ENCODE measurements at regions not wholly inside any gene's neighbourhood (a gene's known extent, or its start where the extent isn't known, plus 50 kb on each side); places are given as distances from the start of the nearest gene placed in this dataset.
A peak's percentile ranks its signal among the peaks of the same experiment; 100 is the strongest.

- WGBS, 2 donors: 60 to 71% methylated on average over 2 of the region's 2 CpGs
- ATAC-seq (no peak), DNase-seq (no peak)
- peaks cover 0 to under 1% (median 0%) of the 10 kb centered on the region in 3 donors for H3K9me3 ChIP-seq
- no peaks in the 10 kb centered on the region for H3K27me3 ChIP-seq
- peaks cover 10% of the 10 kb centered on the region for H3K4me1 ChIP-seq
- intact Hi-C loops (cut with DNase I): no loop called here
- H3K4me3 ChIP-seq: no peak overlapping the region
- H3K27ac ChIP-seq: no peak overlapping the region
- H3K36me3 ChIP-seq (replicated peaks in 1 of 2; ENCODE audit: insufficient read depth in 1 of 2, low read depth in 2 of 2): no peaks in the 10 kb centered on the region
- TF ChIP-seq CTCF (IDR thresholded peaks at IDR 0.05) (no peak), POLR2A (IDR thresholded peaks at IDR 0.05) (no peak)
Observed at GRCh38 chr3:30989276-30990030, 95.0 kb upstream of the GADL1 start.

GRCh38 chr3:30996467-30996866, 102.0 kb upstream of the GADL1 start:
- Histone ChIP-seq H3K27ac (no peak overlapping the region), H3K36me3 (replicated peaks in 1 of 2; ENCODE audit: insufficient read depth in 1 of 2, low read depth in 2 of 2) (no peaks in the 10 kb centered on the region), H3K4me3 (no peak overlapping the region), H3K4me1 (no peaks in the 10 kb centered on the region), H3K27me3 (no peaks in the 10 kb centered on the region), H3K9me3 (peaks cover 0 to 7% (median 0%) of the 10 kb centered on the region in 3 donors)
- intact Hi-C loops (cut with DNase I): no loop called here
- WGBS, 2 donors: 22 to 53% methylated on average over 2 of the region's 2 CpGs
- DNase-seq: no peak
- no peak for ATAC-seq
- no peak for TF ChIP-seq POLR2A (IDR thresholded peaks at IDR 0.05)
- no peak for TF ChIP-seq CTCF (IDR thresholded peaks at IDR 0.05)

DNA sequence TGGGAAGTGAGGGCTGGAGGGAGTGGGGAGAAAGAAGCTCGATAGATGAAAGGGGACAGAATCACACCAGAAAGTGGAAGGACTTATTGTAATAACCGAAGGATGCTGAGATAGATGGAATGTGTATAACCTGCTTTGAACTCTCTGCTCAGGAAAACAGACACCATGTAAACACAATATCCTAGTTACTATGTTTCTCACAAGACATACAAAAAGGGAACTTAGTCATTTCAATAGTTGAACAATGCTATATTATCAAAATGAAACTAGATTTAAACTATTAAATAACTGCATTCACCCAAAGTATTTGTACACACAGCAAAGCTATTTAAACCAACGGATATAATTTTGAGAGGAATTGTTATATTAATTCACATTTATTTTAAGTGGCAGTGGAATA, 108.3 kb upstream of the GADL1 start:
- no peaks in the 10 kb centered on the region for H3K9me3 ChIP-seq
- ATAC-seq (no peak), DNase-seq (no peak)
- no peaks in the 10 kb centered on the region for H3K4me1 ChIP-seq
- H3K27ac ChIP-seq: no peak overlapping the region
- intact Hi-C loops (cut with DNase I): no loop called here
- H3K36me3 ChIP-seq (replicated peaks in 1 of 2; ENCODE audit: insufficient read depth in 1 of 2, low read depth in 2 of 2): no peaks in the 10 kb centered on the region
- H3K27me3 ChIP-seq: no peaks in the 10 kb centered on the region
- WGBS, 2 donors: 67 to 77% methylated on average over 3 of the region's 3 CpGs
- no peak overlapping the region for H3K4me3 ChIP-seq
- TF ChIP-seq CTCF (IDR thresholded peaks at IDR 0.05): no peak
- TF ChIP-seq POLR2A (IDR thresholded peaks at IDR 0.05): no peak

- Histone ChIP-seq H3K27me3 (no peaks in the 10 kb centered on the region), H3K9me3 (no peaks in the 10 kb centered on the region), H3K4me3 (no peak overlapping the region), H3K4me1 (no peaks in the 10 kb centered on the region), H3K36me3 (replicated peaks in 1 of 2; ENCODE audit: insufficient read depth in 1 of 2, low read depth in 2 of 2) (no peaks in the 10 kb centered on the region), H3K27ac (no peak overlapping the region)
- ATAC-seq (no peak), DNase-seq (peak in 1 of 4 donors; percentile 4)
- intact Hi-C loops (cut with DNase I): no loop called here
- TF ChIP-seq POLR2A (IDR thresholded peaks at IDR 0.05) (no peak), CTCF (IDR thresholded peaks at IDR 0.05) (no peak)
- WGBS, 2 donors: 32 to 51% methylated on average over 3 of the region's 3 CpGs
Observed at GRCh38 chr3:31004025-31004678, 109.7 kb upstream of the GADL1 start.

GRCh38 chr3:31008994-31009393, 114.5 kb upstream of the GADL1 start:
- TF ChIP-seq CTCF (IDR thresholded peaks at IDR 0.05): no peak
- TF ChIP-seq POLR2A (IDR thresholded peaks at IDR 0.05): no peak

More at GRCh38 chr3:31008994-31009393, 114.5 kb upstream of the GADL1 start:
- DNase-seq: no peak
- intact Hi-C loops (cut with DNase I): no loop called here
- H3K4me1 ChIP-seq: no peaks in the 10 kb centered on the region
- no peaks in the 10 kb centered on the region for H3K9me3 ChIP-seq
- H3K27me3 ChIP-seq: no peaks in the 10 kb centered on the region
- no peak overlapping the region for H3K4me3 ChIP-seq
- H3K36me3 ChIP-seq (replicated peaks in 1 of 2; ENCODE audit: insufficient read depth in 1 of 2, low read depth in 2 of 2): no peaks in the 10 kb centered on the region
- ATAC-seq: no peak
- no peak overlapping the region for H3K27ac ChIP-seq

Data from body of pancreas (tissue), 4 donors.